ENCODE measurements at regions not wholly inside any gene's neighbourhood (a gene's known extent, or its start where the extent isn't known, plus 50 kb on each side); places are given as distances from the start of the nearest gene placed in this dataset.

GRCh38 chr2:7919510-7919909 lies 762.3 kb upstream of the ID2 start:
- peaks cover 4% of the 10 kb centered on the region for H3K4me1 Mint-ChIP-seq (ENCODE audit: unreplicated experiment)
- no peak overlapping the region for H3K4me3 Mint-ChIP-seq
- DNase-seq (ENCODE audit: extremely low spot score, unreplicated experiment): no peak
- H3K9me3 Mint-ChIP-seq: peaks cover 9% of the 10 kb centered on the region
- H3K27ac Mint-ChIP-seq: no peak overlapping the region
- peaks cover 11% of the 10 kb centered on the region for H3K27me3 Mint-ChIP-seq
- TF ChIP-seq CTCF (conservative IDR thresholded peaks at IDR 0.05): no peak
- H3K36me3 Mint-ChIP-seq: no peaks in the 10 kb centered on the region

DNA sequence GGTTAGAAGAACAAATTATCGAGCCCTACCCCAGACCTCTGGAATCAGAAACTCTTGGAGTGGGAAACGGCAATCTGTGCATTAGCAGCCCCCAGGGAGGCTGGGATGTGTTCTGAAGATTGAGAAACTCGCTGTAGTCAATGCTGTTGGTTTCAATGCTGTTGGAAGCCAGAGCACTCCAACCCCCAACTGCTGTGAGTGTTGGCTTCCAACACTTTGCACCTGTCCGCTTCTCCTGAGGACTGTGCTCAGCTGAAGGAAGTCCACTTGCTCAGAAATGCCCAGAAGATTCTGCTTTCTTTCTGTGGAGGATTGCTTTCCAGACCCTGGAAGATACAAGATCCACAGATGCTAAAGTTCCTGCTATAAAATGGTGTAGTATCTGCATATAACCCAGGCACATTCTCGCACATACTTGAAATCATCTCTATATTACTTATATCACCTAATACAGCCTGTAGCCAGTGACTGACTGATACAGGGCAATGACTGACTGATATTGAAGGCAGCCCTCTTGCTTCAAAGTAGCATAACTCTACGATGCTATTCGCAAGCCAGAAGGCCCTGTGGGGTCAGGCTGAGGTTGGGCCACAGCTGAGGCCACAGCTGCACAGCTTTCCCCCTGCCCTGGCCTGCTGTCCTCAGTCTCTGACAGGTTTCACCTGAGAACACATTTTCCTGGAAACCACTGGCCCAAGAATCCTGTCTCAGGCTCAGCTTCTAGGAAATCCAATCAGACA lies 757.7 kb upstream of the ID2 start:
- no peaks in the 10 kb centered on the region for H3K27me3 Mint-ChIP-seq
- no peak for DNase-seq (ENCODE audit: extremely low spot score, unreplicated experiment)
- TF ChIP-seq CTCF (conservative IDR thresholded peaks at IDR 0.05): no peak
- no peaks in the 10 kb centered on the region for H3K36me3 Mint-ChIP-seq
- no peak overlapping the region for H3K4me3 Mint-ChIP-seq
- H3K27ac Mint-ChIP-seq: no peak overlapping the region
- peaks cover 5% of the 10 kb centered on the region for H3K9me3 Mint-ChIP-seq
- H3K4me1 Mint-ChIP-seq (ENCODE audit: unreplicated experiment): peaks cover 4% of the 10 kb centered on the region

- Mint-ChIP-seq H3K4me3 (no peak overlapping the region), H3K36me3 (no peaks in the 10 kb centered on the region), H3K4me1 (ENCODE audit: unreplicated experiment) (peaks cover 4% of the 10 kb centered on the region), H3K27me3 (no peaks in the 10 kb centered on the region), H3K27ac (no peak overlapping the region), H3K9me3 (peaks cover 5% of the 10 kb centered on the region)
- no peak for DNase-seq (ENCODE audit: extremely low spot score, unreplicated experiment)
- TF ChIP-seq CTCF (conservative IDR thresholded peaks at IDR 0.05): no peak
These were observed 756.4 kb upstream of the ID2 start for GRCh38 chr2:7925506-7925905.

DNA sequence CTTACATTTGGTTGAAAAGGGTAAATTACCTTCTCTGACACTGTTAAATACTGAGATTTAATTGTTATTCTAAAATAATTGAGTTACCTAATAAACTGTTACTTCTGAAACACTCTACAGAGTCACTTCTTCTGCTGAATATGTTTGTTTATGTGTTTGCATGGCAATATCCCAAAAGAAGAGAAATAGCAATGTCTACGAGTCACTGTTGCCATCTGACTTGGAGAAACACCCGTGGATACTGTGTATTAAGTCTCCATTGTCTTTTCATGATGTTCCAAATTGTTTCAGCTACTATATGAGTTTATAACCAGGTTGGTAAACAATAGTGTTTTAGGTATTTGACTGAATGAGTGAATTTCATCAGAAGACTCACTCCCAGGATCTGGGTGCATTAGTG lies 754.2 kb upstream of the ID2 start:
- TF ChIP-seq CTCF (conservative IDR thresholded peaks at IDR 0.05): no peak
- Mint-ChIP-seq H3K4me1 (ENCODE audit: unreplicated experiment) (peaks cover 4% of the 10 kb centered on the region), H3K27me3 (peaks cover 3% of the 10 kb centered on the region), H3K27ac (no peak overlapping the region), H3K9me3 (no peaks in the 10 kb centered on the region), H3K4me3 (no peak overlapping the region), H3K36me3 (no peaks in the 10 kb centered on the region)
- no peak for DNase-seq (ENCODE audit: extremely low spot score, unreplicated experiment)

- H3K4me3 Mint-ChIP-seq: no peak overlapping the region
- peaks cover 4% of the 10 kb centered on the region for H3K4me1 Mint-ChIP-seq (ENCODE audit: unreplicated experiment)
- H3K36me3 Mint-ChIP-seq: no peaks in the 10 kb centered on the region
- no peak for TF ChIP-seq CTCF (conservative IDR thresholded peaks at IDR 0.05)
- peaks cover 3% of the 10 kb centered on the region for H3K27me3 Mint-ChIP-seq
- DNase-seq (ENCODE audit: extremely low spot score, unreplicated experiment): no peak
- H3K9me3 Mint-ChIP-seq: no peaks in the 10 kb centered on the region
- H3K27ac Mint-ChIP-seq: no peak overlapping the region
These were observed 752.6 kb upstream of the ID2 start for GRCh38 chr2:7929281-7929680.

All from type B pancreatic cell (in vitro differentiated cells).